GM13977 (cell line): ENCODE measurements at regions not wholly inside any gene's neighbourhood (a gene's known extent, or its start where the extent isn't known, plus 50 kb on each side); places are given as distances from the start of the nearest gene placed in this dataset.

Experiments used
- DNase-seq: peaks from one replicate; pipeline ENCODE4 v3.0.0; 2012; ENCODE audit warnings: low spot score
- CTCF ChIP-seq: IDR thresholded peaks from 2 replicates; pipeline ENCODE4 v1.5.1; 2012; ENCODE audit warnings: mild to moderate bottlenecking, control low read depth; ENCODE audit not compliant: insufficient read depth; ENCODE audit errors: extremely low read depth, missing control alignments
- in situ Hi-C: fragments of 300-500 bp; cut with MboI; formaldehyde crosslinking; loops from one replicate; pipeline ENCODE4 v1.12.0; 2022; ENCODE audit warnings: low sequenced_read_pairs, low pct_unique_long_range_greater_than_20kb, mixed read lengths, inconsistent platforms; ENCODE audit not compliant: unreplicated experiment

- DNase-seq, result no peak
- no peak for TF ChIP-seq CTCF
- in situ Hi-C loops, result no loop called here
These were observed 632.0 kb downstream of the BRD1 start for GRCh38 chr22:49195636-49196035.

GRCh38 chr22:49193901-49194465 lies 633.7 kb downstream of the BRD1 start:
- in situ Hi-C loops, result no loop called here
- no peak for DNase-seq
- TF ChIP-seq CTCF, result no peak

GRCh38 chr22:49193348-49193747 lies 634.3 kb downstream of the BRD1 start:
- TF ChIP-seq CTCF, result no peak
- no peak for DNase-seq
- in situ Hi-C loops, result no loop called here

- in situ Hi-C loops, result no loop called here
- no peak for TF ChIP-seq CTCF
- no peak for DNase-seq
These were observed 634.8 kb downstream of the BRD1 start for GRCh38 chr22:49192857-49193250.

- no peak for DNase-seq
- TF ChIP-seq CTCF, result no peak
- in situ Hi-C loops, result no loop called here
These were observed 635.4 kb downstream of the BRD1 start for GRCh38 chr22:49192180-49192856.

GRCh38 chr22:49191506-49191980 lies 636.1 kb downstream of the BRD1 start:
- no peak for TF ChIP-seq CTCF
- DNase-seq, result no peak
- in situ Hi-C loops, result no loop called here
